GM21717 (cell line): ENCODE measurements at regions not wholly inside any gene's neighbourhood (a gene's known extent, or its start where the extent isn't known, plus 50 kb on each side); places are given as distances from the start of the nearest gene placed in this dataset.
"Not testable (repeated sequence)": the region's sequence is repeated elsewhere in the genome, so short reads cannot be mapped to it uniquely, and the experiment has no call there.

Experiments used
- ATAC-seq: cut with Tn5 transposase; IDR thresholded peaks from one replicate; pipeline ENCODE4 v1.9.1; 2021; ENCODE audit warnings: mild to moderate bottlenecking, moderate library complexity; ENCODE audit not compliant: unreplicated experiment

DNA sequence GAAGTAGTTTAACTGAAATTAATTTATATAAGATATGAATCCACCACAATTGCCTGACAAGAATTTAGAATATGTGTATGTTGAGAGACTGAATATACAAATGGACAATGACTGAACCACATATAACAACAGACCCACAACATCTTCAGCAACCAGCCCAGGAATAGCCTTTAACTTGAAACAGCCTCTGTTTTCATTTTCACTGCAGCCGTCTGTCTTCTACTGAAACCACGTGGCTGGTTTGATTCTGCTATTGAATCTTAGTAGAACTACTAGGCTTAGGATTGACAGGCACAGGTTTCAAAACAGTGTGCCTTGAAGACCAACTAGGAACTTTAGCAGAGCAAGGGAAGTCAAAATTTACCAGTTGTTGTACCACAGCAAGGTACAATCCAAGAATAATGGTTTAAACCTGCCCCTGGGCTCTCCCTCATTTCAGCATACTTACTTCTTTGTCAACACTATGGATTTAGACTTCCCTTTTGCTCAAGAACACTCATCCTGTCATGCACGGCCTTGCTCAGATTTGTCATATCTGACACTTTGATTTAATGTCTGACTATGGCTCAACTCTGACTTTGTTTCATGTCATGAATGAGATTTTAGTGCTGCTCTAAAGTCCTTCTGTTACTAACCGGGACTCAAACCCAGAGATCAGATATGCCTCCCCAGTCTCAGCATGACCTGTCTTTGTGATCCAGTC lies 355.0 kb downstream of the KIF2B start:
- no peak for ATAC-seq

DNA sequence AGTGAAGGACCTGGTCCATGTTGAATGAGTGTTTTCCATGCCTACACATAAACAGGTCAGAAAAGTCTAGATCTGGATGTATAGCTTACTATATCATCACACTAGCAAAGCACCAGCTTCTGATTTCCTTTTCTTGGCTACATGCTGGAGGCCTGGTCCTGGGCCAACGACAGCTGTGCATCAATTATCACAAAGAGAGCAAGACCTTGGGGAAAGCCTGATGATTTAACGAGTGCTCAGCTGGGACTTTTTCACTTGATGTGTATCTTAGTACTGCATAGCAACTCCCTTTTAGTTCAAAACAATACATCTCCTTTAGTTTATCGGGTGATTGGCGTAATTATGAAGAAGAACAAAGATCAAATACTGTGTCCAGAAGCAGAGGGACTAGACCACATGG lies 358.2 kb downstream of the KIF2B start:
- ATAC-seq, result no peak

DNA sequence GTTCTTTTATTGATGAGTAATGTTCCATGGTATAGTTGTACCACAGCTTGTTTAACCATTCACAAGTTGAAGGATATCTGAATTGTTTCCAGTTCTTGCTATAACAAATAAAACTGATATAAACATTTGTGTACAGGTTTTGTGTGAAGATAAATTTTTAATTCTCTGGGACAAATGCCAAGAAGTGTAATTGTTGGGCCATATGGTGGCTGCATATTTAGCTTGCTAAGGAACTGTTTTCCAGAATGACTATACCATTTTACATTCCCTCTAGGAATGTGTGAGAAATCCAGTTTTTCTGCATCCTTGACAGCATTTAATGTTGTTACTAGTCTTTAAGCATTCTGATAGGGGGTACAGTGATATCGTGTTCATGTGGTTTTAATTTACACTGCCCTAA lies 368.5 kb downstream of the KIF2B start:
- no peak for ATAC-seq

DNA sequence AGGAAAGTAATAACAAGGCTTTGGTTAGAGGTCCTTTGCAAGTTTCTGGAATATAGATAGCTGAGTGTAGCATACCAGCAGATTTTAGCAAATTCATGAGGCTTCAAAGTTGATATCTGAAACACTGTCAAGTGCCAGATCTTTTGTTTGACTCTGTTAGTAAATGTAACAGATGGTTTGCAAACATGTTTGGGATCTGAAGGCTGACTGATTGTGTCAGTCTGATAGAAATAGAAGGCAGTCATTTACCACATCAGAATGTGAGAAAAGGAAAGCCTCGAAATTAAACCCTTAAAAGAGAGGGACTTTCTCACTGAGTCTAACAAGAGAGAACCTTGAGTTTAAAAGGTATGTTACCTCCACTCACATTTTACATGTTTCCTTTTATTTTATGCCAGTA lies 371.5 kb downstream of the KIF2B start:
- ATAC-seq, result no peak

DNA sequence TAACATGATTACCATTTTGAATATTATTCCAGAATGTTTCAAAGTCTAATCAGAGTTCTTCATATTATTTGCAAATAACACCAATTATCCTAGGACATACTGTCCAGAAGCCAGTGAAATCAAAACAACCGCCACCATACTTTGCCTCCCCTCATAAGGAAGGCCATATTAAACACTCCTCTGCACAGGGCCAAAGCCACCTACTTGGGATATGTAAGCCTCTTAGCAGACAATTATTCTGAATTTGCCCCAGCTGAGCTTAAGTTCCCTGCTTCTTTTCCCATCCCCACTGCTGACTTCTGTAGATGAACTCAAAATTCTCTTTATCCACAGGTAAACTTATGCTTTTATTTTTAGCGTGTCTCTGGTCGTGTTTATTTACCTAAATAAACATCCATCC lies 374.0 kb downstream of the KIF2B start:
- ATAC-seq, result no peak

DNA sequence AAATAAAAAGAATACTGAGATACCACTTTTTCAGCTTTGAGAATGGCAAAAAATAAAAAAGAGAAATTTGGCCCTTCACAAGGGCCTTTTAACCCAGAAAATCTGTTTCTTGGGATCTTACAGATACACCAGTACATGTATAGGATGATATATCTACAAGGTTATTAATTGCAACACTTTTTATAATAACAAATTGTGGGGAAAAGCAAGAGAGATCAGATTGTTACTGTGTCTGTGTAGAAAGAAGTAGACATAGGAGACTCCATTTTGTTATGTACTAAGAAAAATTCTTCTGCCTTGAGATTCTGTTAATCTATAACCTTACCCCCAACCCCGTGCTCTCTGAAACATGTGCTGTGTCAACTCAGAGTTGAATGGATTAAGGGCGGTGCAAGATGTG lies 378.7 kb downstream of the KIF2B start:
- ATAC-seq, result not testable (repeated sequence)

DNA sequence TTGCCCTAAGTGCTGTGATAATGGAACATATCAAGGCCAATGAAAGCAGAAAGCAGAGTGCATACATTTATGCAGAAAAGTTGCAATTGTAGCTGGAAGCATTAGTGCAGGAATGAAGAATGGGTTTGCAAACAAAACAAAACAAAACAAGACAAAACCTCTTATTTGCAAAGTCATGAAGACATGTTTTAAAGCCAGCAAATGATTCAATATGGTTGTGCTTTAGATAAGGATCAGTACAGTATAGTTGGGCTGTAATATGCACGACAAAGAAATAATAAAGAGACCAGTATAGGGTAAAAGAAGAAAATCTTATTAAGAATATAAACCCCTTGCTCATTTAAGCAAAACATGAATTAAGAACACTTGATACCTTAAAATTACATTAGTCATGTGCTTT lies 398.1 kb downstream of the KIF2B start:
- ATAC-seq, result no peak

DNA sequence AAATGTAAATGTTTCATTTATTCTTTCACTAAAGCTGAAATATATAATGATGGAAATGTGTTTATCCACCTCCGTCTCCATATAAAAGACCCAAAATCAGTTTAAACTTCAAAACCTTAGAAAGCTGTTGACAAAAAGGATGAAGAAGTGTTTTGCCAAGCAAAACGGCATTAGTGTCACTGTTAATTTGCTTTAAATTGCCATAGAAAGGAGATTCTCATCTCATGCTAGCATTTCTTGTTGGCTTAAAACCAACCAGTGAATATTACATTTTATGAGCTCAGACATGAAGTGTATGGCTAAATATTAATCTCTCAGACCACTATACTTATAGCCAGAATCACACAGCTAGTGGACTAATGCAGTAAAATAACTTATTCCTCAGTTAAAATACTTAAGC lies 398.8 kb downstream of the KIF2B start:
- no peak for ATAC-seq

DNA sequence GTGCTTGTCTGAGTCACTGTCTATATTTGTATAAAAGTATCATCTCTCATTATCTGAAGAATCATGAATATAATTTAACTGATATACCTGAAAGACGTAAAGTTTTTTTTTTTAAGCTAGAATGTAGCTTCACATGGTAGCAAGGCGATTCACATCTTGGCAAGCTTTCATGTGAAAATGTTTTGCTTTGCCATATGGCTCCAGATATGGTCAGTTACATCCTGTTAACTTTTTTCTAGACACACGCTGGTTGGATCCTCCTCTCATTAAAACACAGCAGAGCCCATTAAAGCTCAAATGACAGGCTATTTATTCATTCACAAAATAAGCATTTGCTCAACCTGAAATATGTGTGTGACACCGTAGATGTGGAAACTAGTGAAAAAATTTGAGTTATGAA lies 412.8 kb downstream of the KIF2B start:
- ATAC-seq, result no peak

DNA sequence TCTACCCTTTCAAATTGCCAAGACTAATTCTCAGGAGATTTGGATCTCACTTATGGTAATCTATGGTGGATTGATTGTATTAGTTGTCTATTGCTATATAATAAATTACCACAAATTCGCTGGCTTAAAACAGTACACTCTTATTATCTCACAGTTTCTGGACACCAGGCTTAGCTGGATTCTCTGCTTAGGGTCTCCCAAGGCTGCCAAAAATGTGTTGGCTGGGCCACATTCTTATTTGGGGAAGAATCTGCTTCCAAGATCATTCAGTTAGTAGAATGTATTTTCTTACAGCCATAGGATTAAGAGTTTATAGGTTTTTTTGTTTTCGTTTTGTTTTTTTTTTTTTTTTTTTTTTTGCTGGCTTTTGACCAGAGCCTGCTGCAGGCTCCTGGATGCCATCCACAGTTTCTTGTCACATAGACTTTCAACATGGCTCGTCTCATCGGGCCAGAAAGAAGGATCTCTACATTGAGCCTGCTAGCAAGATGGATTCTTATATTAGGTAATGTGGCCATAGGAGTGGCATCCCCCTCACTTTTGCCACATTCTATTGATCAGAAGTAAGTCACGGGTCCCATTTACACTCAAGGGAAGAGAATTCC lies 415.3 kb downstream of the KIF2B start:
- ATAC-seq, result no peak

DNA sequence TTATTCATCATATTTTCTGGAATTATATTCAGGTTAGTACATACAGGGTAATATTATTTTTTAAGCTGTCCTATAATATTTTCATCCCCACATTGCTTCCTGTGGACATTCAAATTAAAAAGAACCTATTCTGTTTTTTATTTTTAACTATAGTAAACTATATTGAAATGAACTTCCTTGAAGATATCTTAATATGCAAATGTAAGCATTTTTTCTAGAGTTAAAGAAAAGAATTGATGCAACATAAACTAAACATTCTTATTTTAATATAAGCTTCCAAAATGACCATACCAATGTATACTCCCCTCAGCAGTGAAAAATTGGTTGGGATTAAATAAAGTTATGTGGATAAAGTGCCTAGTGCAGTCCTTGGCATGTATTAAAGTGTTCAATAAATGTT lies 416.6 kb downstream of the KIF2B start:
- ATAC-seq, result no peak

DNA sequence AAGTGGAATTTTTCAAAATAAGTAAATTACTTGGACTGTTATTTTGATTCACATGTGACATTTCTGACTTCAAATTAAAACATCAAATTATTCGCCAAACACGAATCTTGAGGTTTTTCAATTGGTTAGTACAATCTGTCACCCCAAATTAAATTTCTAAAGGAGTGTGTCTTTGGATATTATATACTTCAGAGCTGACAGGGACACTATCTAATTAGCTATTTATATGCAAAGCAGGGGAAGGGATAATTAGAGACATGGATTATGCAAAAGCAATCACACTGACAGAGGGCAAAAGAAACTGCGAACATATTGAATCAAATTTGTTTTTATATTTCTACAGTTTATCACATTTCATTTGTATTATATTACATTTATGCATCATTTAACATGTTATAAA lies 433.0 kb downstream of the KIF2B start:
- ATAC-seq, result no peak

DNA sequence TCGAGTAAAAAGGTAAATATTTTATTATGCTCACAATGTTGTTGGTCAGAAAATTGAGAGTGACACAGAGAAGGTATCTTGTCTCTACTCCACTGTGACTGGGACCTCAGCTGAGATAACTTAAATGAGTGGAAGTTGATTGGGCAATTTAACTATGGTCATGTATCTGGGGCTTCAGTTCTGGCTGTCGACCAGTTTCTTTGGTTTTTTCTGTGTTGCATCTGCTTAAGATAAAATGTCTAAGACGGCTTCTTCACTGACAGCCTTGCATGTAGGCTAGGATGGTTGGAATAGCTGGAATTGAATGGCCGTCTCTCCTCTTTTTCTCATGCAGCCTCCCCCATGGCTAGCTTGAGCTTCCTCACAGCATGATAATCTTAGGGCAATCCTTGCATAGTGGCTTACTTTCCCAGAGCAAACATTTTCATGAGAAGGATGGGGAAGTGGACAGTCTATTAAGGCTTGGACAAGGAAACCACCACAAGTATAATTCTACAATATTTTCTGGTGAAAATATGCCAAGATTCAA lies 433.7 kb downstream of the KIF2B start:
- ATAC-seq, result no peak

DNA sequence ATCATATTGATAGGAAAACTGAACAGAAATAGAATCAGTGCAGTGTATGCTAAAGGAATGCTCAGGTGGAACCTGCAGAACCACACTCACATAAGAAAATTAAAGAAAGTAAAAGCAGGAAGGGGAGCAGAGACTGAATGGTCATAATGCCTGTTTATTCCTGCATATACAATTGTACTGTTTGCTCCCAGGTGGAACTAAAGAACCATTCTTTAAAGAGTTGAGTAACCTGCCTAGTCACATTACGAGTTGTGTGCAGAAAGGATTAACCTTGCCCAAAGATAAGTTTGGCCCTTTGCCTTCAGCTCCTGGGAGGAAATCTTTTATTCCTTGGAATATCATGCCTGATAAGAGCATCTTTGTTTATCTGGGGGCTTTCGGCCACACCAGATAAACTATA lies 434.7 kb downstream of the KIF2B start:
- no peak for ATAC-seq

DNA sequence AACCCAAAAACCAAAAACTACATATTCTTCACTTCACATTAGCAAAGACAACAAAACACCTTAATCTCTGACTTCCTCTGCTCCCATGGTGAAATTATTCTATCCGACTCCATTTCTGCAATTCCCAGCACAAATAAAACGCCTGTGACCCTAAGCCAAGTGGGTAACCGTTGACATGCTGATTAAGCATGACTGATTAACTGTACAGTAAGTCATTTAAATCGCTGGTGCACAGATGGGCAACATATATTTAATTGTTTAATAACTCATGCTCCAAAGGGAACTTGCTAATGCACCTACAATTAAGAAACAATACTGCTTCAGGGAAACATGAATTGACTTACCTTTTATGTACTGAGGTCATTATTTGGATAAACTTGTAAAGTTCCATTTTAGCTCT lies 436.7 kb downstream of the KIF2B start:
- no peak for ATAC-seq

DNA sequence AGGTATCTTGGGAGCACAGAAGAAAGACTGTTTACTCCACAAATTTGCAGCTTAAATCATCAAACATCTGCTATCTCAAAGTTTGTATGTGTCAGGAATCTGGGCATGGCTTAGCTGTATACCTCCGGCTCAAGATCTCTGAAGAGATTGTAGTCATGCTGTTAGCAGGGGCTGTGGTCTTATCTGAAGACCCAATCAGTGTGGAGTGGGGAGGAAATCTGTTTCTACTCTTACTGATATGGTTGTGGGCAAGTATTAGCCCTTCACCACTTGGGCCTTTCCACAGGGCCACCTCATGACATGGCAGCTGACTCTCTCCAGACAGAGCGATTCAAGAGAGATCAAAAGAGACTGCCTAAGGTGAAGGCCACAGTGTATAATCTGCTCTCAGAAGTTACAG lies 438.7 kb downstream of the KIF2B start:
- no peak for ATAC-seq

DNA sequence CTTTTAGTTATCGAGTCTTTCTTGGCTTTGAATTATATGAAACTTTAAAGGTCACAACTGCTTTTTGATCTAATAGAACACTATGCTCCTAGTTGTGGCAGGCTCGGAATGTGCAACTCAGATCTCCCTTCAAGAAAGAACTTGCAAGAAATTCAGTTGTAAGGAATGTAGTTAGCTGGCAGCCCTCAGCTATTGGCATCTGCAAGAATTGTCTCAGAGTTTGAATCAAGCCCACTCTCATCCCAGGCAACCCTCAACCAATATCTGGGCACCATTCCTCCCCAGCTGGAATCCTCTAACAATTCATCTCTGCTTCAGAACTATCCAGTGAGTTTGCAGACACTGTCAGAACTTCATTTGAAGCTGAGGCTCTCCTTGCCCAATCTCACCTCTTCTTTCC lies 447.2 kb downstream of the KIF2B start:
- ATAC-seq, result no peak

DNA sequence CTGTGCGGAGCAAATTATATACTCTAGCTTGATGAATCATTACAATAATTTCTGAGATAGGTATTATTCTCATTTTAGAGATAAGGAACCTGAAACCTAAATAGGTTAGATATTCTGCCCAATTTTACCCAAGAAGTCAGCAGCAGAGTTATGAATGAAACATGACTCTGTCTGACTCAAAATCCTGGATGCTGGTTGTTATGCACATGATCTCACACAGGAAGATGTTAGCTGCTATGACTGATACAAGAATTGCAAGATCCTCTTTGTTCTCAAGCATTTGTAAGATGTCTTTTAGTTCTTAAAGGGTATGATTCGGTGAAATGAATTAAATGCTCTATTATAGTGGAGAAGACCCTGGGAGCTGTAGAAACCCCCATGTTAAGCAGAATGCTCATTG lies 447.8 kb downstream of the KIF2B start:
- ATAC-seq, result no peak

DNA sequence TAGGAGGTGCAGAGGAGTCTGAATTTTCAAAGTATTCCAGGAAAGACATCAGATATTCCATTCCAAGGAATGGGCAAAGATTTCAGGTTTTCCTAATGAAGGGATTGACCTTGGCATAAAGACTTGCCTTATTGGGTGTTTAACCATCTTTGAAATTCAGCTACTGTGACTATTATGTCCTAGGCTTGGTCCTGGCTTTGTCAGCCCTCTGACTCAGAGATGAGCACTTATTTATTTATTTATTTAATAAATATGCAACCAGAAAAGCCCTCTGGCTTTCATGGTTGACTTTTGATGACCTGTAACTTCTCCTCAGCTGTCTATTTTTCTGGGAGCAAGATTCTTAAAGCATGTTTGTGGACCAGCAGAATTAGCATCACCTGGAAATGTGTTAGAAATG lies 455.1 kb downstream of the KIF2B start:
- no peak for ATAC-seq

DNA sequence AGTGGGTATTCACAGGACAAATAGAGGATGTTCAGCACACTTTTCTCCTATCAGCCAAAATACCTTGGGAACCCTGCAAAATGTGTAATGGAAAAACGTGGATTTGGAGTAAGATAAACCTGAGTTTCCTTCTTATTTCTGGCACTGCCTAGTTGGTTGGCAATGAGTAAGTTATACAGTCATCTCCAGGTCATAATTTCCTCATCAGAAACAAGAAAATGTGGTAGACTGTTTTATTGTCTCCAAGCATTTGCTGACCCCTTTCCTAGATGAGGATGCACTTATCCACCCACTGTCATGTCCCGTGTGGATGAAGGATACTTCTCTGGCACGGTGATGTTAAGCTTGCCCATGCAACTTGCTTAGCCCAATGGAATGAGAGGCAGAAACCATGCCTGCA lies 458.0 kb downstream of the KIF2B start:
- ATAC-seq, result no peak

DNA sequence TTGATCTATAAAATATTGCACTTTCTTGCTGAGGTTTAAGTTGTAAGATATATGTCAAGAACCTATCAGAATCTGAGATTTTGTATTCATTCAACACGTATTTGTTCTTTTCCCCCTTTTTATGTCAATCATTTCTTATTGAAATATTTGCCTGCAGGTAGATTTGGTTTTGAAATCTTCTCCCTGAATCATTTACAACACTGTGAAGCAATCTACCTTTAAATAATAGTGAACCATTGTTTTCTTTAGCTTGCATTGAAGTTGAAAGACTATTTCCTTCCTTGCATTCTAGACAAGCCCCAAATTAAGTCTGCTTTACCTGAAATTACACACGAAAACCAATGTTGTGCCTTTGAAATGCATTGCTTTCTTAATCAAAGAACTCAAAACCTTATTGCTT lies 460.2 kb downstream of the KIF2B start:
- ATAC-seq, result no peak

DNA sequence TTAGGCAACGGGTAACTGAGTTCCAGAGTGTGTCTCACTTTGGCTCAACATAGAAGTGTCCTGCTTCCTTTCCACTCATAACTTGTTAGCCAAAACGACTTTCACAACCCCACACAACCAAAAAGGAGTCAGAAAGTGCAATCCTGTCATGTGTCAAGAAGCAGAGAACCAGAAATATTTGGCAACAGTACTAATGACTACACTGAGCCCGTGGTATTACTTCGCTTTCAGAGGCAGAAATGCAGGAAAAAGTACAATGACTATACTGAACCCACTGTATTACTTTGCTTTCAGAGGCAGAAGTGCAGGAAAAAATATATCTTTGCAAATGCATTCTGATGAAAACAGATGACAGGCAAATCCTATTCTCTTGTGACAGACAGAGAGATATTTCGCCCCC lies 484.6 kb downstream of the KIF2B start:
- ATAC-seq, result no peak

DNA sequence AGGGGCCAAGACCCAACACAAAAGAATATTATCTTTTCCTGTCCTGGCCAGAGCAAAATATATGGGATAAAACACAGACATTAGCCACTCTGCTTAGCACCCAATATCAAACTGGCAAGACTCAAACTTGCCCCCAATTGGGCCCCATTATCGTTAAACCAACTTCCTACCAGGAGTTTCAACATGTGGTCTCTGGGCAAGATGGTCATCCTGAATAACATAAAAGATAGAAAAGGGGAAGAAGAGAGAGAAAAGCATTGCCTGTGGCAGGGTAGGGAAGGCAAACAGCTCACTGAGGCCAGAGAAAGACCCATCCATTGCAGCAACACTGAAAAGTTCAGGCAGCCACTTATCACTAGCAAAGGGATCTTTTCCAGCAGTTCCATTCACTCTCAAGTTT lies 502.1 kb downstream of the KIF2B start:
- no peak for ATAC-seq
